ENCODE measurements at regions not wholly inside any gene's neighbourhood (a gene's known extent, or its start where the extent isn't known, plus 50 kb on each side); places are given as distances from the start of the nearest gene placed in this dataset.
"Not testable (repeated sequence)": the region's sequence is repeated elsewhere in the genome, so short reads cannot be mapped to it uniquely, and the experiment has no call there.

DNA sequence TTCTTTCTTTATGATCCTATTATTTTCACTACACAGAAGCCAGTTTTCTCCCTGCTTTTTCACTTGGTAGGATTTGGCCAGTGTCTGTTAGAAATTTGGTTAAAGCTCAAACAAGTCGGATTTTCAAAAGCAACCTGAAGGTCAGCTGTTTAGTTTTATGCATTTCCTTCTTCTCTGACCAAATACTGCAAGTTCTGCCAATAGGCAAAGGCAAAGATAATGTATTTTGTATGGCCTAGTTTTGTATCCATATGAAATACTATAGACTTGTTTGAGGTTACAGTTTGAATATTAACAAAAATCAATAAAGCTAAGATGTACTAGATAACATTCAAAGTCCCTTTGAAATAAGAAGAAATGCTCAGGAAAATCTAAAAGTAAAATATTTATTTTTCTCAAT is 439.4 kb downstream of the TRIML1 start:
- no peak for DNase-seq

DNA sequence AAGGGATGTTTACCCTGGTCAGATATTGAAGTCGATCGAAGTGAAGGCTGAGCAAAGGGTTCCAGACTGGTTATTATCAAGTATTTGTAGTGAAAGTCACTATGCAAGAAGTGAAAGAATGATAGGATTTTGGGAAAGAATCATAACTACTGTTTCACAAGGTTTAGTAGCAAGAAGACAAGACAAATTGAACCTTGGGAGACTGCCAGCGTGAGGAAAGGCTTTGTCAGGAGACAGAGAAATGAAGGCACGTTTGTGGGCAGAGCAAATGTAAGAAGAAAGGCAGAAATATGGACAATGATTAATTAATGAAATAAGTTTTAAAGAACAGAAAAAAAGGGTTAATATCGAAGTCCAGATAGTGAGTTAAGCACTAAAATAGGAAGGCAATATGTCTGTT is 456.8 kb downstream of the TRIML1 start:
- DNase-seq: no peak

DNA sequence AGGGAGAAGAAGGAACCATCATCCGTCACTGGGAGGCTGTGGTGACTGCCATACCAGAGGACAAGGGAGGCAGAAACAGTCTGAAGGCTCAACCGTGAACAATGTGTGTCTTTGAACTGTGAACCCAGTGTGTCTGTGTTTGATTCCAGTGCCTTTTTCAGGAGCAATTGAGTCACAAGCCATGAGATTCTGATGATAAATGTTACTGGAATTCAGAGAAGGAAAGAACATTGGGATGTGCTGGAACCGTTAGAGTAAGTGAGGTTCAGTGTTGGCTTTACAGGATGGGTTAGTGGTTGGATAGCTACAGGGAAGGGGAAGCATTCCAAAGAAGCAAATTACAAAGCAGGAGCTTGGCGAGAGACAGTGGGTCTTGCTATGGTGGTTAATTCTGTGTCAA is 464.4 kb downstream of the TRIML1 start:
- no peak for DNase-seq

DNA sequence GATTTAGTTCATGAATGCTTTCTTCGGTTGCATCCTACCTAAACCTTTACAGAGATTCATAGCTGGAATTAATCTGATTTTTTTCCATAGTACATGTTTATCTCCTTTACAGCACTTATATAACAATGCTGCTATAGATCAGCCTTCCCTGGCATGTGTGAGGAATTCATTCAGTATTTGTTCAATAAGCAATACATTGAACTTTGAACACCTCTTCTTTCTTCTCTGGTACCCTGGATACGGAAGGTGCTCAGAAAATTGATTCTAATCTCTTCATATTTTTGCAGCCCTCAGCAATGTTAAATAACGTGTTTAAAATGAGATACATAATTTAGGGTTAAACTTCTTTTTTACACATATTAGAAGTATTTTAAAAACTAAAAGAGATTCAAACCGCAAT is 467.4 kb downstream of the TRIML1 start:
- DNase-seq: no peak

DNA sequence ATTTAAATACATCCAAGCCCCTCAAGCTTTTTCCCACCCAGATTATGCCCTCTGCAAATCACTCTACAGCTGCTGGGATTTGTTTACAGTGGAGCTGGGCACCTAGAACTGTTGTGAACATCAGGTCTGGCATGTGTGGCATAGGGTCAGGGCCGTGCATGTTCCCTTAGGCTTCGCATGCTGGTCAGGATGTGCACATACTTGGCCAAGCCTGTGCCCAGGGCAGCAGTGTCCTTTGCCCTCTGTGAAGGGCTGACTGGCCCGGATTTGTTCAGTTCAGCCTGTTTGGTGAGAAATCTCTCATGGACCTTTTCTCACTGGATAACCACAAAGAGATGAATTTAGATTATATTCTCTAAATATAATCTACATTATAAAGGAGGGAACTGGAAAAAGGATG is 471.9 kb downstream of the TRIML1 start:
- DNase-seq: no peak

DNA sequence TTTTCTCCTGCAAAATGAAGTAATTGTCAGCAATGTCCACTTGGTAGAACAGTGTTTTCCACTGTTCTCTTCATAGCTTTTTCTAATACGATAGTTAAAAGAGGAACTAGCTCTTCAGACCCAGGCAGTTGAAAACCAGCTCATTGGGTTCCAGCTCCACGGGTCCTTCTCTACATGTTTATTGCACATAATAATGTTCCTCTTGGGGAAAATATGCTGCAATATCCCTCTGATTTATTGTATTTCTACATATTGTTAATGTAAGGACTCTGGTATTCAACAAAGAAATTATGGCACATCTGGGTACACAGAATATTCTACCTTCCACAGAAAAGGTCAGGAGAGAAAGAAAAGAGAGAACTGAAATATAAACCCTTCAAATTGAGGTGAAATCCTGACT is 473.4 kb downstream of the TRIML1 start:
- DNase-seq: no peak

DNA sequence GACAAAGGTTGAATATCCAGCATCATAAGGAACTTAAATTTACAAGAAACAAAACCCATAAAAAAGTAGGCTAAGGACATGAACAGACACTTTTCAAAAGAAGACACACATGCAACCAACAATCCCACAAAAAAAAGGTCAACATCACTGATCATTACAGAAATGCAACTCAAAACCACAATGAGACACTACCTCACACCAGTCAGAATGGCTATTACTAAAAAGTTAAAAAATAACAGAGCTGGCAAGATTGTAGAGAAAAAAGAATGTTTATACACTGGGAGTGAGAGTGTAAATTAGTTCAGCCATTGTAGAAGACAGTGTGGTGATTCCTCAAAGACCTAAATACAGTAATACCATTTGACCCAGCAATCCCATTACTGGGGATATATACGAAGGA is 474.7 kb downstream of the TRIML1 start:
- no peak for DNase-seq

DNA sequence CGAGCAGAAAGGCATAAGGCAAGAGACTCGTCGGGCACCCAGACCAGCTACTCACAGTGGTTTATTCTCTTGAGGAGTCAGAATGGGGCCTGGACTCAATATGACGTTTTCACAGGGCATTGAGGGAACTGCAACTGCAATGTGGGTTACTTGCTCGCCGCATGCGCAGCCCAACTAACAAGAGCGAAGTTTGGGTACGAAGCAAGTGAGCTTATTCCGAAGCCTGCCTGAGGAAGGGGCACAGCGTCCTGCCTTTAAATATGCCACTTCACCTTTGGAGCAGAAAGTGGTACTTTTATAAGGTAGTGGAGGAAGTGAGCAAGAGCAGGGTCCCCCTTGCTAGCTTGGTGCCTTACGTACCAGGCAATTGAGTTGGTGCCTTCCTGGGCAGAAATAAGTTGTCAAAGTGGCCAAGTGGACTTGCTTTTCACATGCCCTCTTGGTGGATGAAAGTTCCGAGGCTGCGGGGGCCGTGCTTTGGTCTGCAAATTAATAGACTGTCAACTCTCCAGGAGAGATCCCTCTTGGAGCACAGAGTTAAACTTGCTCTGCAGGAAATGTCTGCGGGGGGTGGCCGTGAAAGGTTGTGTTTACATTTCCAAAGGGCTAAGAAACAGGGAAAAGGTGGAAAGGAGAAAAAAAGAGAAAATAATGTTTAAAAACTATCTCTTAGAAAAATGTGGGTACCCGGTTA is 480.4 kb downstream of the TRIML1 start:
- DNase-seq: no peak

DNA sequence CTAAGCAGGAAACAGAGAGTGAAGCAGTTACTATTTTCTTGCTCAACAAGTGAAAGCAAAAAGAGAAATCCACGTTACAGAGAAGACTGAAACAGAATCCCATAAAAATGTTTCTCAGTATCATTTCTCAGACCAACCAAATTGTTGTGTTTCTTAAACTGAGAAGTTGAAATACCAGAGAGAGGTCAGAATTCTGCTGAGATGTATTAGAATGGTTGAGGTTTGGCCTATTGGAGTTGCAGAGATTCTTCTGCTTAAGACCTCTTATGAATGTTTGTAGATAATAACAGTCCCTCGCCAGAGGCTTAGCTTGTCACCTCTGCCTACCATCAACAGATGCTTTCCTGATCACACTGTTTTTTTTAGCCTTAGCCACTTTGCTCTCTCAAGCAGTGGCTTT is 481.4 kb downstream of the TRIML1 start:
- no peak for DNase-seq

DNA sequence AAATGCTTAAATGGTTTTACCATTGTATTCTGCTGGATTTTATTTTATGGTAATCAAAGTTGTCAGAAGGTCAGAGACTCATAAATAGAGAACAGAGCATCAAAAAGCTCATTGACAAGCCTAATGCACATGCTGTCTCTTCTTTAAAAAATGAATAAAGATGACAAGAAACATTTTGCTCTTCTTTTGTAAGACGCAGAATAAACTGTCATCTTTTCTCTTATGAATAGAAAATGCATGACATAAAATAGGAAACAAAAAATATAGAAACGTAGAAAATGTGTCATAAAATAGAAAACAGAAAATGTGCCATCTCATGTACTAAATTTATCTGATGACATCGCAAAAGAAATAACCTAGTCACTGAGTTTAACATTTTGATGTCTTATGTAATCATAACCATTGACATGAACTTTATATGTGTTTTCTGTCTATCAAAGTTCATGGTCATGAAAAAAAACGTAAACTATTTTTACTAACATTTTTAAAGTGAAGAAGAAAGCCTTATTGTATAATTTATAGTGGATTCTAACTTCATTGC is 484.1 kb downstream of the TRIML1 start:
- DNase-seq: no peak

DNA sequence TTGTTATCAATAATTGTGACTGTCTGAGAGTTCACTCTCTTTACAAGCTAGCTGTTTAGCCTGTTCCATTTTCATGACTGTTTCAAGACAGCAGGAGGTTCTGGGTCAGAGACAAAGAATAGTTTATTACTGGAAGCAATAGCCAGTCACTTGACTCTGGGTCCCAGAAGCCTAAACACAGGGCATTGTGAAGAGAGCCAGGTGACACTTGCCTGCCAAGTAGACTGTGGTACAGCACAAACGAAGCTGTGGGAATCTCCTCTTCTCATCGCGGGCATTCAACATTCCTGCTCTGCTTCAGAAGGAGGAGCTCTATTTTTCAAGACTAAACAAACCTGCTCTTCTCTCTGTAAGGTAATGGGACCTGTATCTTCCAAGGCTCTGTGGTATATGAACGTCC is 485.1 kb downstream of the TRIML1 start:
- no peak for DNase-seq

DNA sequence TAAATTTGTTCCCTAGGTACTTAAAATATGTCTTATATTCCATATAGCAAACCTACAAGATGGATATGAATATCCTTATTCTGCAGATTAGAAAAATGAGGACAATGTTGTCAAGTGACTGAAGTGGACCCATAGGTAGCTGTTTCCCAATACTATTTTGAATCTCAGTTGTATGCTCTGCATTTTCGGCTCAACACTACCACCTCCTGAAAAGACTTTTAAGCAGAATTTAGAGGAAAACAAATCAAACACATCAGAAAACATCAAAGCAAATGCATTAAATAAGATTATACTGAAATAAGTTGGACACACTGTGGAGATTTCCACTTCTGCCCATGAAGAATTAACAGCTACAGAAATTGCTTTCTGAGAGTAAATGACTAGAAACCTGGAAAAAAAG is 488.7 kb downstream of the TRIML1 start:
- DNase-seq: no peak

DNA sequence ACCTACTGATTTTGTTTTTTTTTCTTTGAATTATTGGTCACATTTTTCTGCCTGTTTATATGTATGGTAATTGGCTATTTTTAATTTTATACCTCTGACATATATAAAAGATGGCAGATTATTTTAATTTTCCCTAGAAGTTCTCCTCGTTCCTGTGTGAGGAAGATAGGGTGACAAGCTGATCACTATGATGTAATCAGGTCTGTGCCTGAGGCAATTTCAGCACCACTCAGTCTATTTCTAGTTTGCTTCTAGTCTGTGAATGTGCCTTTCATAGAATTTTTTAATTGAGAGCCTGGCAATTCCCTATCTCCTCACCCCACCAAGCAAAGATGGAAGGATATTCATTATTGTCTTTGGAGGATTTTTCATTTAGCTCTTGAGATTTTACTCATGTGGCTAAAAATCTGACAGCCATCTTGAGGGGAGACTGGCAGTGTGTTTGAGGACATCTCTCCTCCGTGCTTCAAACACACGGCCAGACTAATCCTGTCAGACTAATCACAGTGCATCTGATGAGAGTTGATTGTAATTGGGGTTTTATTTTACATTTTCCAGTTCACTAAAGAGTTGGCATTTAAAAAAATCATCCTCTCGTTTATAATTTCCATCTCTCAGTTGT is 500.3 kb downstream of the TRIML1 start:
- no peak for DNase-seq

DNA sequence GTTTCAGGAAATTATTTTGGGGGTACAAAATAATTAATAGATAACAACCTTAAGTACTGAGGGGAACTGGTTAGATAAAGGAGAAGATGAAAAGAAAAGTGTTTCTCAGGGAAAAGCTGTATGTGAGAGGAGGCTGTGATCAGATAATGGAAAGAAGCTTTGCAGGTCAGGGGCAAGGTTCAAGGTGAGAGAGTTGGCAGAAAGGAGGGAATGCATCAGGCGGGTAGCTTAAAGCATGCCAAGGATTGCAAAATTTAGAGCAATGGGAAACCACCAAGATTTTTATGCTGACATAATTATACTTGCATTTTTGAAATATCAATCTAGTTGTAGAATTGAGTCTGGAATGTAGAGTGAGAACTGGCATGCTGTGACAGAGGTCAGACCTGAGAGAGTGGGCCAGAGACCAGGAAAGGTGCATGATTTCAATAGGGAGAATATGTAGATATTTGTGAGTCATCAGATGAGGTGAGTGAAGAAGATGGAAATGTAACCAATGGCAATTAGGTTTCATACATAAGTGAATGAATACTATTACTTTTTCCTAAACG is 508.7 kb downstream of the TRIML1 start:
- no peak for DNase-seq

DNA sequence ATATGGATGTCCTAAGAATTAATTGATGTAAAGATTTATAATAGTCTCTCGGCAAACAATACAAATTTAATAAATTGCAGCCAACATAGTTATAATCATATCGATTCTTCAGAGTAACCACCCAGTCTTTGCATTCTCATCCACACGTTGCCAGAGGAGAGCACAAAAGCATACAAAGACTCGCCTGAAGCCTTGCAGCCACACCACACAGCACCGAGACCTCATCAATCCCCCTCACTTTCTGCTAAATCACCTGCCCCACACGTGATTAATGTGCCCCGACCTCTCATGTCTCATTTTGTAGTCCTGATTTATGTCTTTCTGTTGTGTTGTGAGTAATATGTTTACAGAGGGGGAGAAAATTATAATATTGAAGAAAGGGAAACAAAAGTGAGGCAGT is 510.4 kb downstream of the TRIML1 start:
- no peak for DNase-seq

DNA sequence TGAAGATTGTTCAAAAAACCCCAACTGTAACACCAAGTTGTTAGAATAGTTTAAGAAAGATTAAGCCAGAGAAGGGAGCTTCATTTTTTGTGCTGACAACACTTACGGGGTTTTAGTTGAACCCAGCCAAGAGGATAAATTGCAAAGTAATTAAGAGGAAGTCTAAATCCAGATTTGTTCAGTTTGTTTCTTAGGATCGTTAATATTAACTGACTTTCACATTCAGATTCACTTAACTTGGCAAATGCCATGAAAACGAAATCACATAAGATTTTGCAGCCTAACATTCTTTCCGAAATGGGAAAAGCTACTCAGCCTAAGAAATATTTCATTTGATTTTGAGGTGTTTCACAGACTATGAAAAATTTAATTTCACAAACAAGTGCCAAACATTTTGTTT is 511.3 kb downstream of the TRIML1 start:
- DNase-seq: no peak

DNA sequence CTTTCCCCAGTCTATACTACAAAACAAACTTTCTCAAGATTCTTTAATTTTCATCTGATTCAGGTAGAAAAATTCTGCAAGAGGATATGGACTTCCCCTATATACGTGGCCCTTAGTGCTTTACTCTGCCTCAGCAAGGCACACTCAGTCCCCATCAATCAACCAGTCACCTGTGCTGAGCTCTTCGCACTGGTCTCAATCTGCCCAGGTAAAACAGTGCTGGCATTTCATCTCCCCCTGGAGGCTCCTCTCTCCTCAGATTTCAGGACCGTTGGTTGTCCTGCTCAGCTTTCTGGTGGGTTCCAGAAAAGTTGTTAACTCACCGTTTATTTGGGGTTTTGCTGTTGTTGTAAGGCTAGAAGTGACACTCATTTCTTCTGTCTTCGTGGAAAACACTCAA is 518.1 kb downstream of the TRIML1 start:
- DNase-seq: no peak

DNA sequence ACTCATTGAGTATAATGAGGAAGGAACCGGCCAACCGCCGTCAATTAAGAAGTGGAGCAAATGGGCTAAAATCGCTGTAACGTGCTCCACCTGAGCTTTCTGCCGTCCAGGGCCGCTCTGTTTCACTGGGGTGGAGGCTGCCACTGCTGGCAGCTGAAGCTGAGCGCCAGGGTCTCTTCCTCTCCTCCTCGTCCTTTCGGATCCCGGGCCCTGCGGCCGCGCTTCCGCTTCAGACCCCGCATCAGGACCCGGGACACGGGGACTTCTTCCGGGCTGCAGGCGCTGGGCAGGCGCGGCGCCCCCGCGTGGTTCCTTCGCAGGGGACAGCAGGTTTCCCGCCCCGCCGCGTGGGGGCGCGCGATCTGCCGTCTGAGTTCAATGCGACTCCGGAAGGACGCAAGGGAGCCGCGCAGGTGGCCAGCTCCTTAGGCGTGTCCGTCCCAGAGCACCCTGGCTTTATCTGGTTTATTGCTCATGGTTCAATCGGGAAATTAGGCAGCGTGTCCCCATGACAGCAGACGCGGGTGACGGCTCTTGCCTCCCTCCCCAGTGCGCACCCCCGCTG is 519.8 kb downstream of the TRIML1 start:
- DNase-seq: no peak

DNA sequence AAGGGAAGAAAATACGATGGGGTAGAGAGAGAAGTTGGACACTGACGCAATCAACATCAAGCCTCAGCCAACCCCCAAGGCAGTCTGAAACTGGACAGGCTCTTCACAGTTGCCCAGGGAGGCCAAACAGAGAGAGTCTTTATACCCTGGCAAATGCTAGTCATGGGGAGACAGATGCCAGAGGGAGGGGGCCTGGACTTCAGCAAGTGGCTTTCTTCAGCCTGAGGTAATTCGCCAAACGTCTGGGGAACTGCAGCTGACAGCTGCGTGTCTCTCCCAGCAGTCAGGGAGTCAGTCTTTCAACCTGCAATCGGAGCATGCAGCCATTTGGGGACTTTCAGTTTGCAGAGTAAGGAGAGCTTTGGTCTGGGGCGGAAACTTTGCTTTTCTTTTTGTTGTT is 521.6 kb downstream of the TRIML1 start:
- DNase-seq: peak; percentile 34

DNA sequence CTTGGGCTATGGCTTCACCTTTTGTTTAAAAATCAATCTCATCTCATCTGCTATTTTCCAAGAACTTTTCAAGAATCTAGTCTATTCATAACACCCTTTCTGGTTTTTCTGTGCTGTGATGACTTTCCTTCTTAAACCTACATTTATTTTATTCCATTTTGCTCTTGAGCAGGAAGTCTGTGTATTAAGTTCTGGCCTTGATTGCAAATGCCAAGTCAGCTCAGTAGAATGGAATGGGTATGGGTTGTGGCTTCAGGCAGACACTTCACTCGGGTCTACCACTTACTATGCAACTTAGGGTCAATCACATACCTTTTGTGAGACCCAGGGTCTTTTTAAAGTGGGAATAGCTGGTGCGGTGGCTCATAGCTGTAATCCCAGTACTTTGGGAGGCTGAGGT is 522.3 kb downstream of the TRIML1 start:
- DNase-seq: no peak

DNA sequence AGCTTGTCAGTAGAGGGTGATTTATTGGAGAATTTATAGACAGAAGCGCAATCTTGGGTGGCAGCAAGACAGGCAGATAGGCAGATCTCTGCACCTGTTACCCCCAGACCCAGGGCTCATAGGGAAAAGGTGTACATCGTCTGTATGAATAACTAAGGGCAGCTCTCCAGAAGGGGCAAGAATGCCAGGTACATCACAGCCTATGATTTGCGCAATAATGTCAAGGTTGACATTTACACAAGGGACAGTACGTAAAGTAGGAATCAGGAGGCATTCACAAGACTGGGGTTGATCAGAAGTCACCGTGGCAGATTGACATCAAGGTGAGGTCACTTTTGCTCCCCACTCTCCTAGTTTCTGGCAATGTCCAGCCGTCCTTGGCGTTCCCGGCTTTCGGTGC is 524.1 kb downstream of the TRIML1 start:
- no peak for DNase-seq

DNA sequence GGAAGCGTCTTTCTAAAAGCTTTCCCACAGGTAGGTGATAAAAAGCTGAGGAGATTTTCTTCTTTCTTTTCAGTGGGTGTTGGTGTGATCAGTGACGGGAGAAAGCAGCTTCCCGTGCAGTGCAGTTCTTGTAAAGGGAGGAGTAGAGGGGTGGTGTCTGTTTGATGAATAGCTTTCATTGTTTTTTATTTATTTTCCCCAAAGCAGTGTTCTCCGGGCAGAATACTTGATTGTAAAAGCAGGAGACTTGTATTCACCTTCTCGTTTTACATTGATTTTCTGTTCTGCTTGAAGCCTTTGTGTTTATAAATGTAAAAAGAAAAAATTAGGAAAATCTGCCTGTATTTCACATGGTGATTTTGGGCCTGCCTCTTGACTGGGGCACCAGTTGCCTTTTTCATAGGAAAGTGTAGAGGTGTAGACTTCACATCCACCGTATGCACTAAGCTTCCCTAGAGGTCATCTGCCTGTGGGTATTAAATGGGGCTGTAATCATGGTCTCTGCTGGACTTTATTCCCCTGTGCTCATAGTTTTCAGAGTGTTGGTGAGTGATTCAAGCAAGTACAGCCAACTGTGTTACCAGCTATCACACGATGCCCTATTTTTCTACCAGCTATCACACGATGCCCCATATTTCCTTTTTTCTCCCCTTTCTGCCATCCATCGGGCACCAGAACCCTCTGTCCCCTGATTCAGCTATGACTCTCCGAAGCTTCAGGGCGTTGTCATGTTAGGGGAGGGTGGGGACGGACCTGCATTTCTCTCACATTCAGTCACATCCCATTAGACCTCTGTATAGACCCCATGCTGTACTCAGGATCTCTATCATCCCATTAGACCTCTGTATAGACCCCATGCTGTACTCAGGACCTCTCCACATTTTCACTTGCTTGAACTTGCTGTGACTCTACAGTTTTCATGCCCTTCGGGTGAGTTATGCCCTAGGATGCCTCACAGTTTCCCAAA is 526.5 kb downstream of the TRIML1 start:
- DNase-seq: no peak

DNA sequence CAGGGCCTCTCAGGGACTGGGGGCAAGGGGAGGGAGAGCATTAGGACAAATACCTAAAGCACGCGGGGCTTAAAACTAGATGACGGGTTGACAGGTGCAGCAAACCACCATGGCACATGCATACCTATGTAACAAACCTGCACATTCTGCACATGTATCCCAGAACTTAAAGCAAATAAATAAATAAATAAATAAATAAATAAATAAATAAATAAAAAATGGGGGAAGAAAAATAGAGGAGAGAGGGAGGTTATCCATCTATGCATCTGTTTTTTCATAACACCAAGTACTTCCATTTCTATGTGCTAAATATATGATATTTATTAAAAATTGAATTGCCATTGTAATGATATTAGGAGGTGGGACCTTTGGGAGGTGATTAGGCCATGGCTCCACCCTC is 539.5 kb downstream of the TRIML1 start:
- not testable (repeated sequence) for DNase-seq
